SK-N-SH treated with all-trans-retinoic acid at 6 μM for 48 hours (cell line): ENCODE measurements at regions not wholly inside any gene's neighbourhood (a gene's known extent, or its start where the extent isn't known, plus 50 kb on each side); places are given as distances from the start of the nearest gene placed in this dataset.

Source experiments
- ARNTL ChIP-seq: fragments of 450-650 bp; formaldehyde crosslinking; IDR thresholded peaks from 2 replicates; pipeline ENCODE4 v1.5.0; 2020; ENCODE audit warnings: low read depth, mild to moderate bottlenecking, moderate library complexity, borderline replicate concordance
- CSRNP3 ChIP-seq: fragments of 250-450 bp; sonication (Bioruptor Pico); IDR thresholded peaks from 2 replicates; pipeline ENCODE4 v1.5.1; 2021; ENCODE audit warnings: mild to moderate bottlenecking, moderate library complexity
- OSR1 ChIP-seq: fragments of 250-450 bp; sonication (Bioruptor Pico); IDR thresholded peaks from 2 replicates; pipeline ENCODE4 v1.8.0; 2022; ENCODE audit warnings: moderate library complexity, mild to moderate bottlenecking, inconsistent platforms
- PATZ1 ChIP-seq: fragments of 250-450 bp; sonication (Bioruptor Pico); IDR thresholded peaks from 2 replicates; pipeline ENCODE4 v1.8.0; 2020; ENCODE audit warnings: mild to moderate bottlenecking, moderate library complexity, borderline replicate concordance
- PPARA ChIP-seq: fragments of 250-450 bp; sonication (Bioruptor Pico); IDR thresholded peaks from 2 replicates; pipeline ENCODE4 v1.5.0; 2020; ENCODE audit warnings: mild to moderate bottlenecking, borderline replicate concordance
- RARB ChIP-seq: fragments of 250-450 bp; sonication (Bioruptor Pico); IDR thresholded peaks from 2 replicates; pipeline ENCODE4 v1.8.0; 2021; ENCODE audit warnings: mild to moderate bottlenecking, moderate library complexity
- SNAI2 ChIP-seq: fragments of 250-450 bp; sonication (Bioruptor Pico); IDR thresholded peaks from 2 replicates; pipeline ENCODE4 v1.5.0; 2020; ENCODE audit warnings: mild to moderate bottlenecking, moderate library complexity
- ZC3H10 ChIP-seq: fragments of 250-450 bp; sonication (Bioruptor Pico); IDR thresholded peaks from 2 replicates; pipeline ENCODE4 v1.5.1; 2021; ENCODE audit warnings: mild to moderate bottlenecking, moderate library complexity
- ZFP30 ChIP-seq: fragments of 450-650 bp; formaldehyde crosslinking; IDR thresholded peaks from 2 replicates; pipeline ENCODE4 v1.5.0; 2022; ENCODE audit warnings: mild to moderate bottlenecking, moderate library complexity

- no peak for TF ChIP-seq RARB
- TF ChIP-seq ARNTL = no peak
- no peak for TF ChIP-seq SNAI2 (CRISPR knock-in tag)
- no peak for TF ChIP-seq ZFP30
- no peak for TF ChIP-seq CSRNP3
- no peak for TF ChIP-seq PATZ1
- no peak for TF ChIP-seq ZC3H10 (CRISPR knock-in tag)
- TF ChIP-seq OSR1 = no peak
- no peak for TF ChIP-seq PPARA (CRISPR knock-in tag)
These were observed 1480.2 kb upstream of the CDH8 start for GRCh38 chr16:63516394-63516793.
